HG03442 (cell line): ENCODE measurements at regions not wholly inside any gene's neighbourhood (a gene's known extent, or its start where the extent isn't known, plus 50 kb on each side); places are given as distances from the start of the nearest gene placed in this dataset.

Experiments used
- ATAC-seq: cut with Tn5 transposase; IDR thresholded peaks from one replicate; pipeline ENCODE4 v1.9.1; 2021; ENCODE audit warnings: mild to moderate bottlenecking, moderate library complexity; ENCODE audit not compliant: unreplicated experiment

GRCh38 chr21:41110664-41111063 lies 57.3 kb upstream of the BACE2 start:
- ATAC-seq: no peak

- no peak for ATAC-seq
Measured at GRCh38 chr21:41111681-41112080, 56.3 kb upstream of the BACE2 start.

GRCh38 chr21:41112740-41113692 lies 54.9 kb upstream of the BACE2 start:
- no peak for ATAC-seq

GRCh38 chr21:41115851-41116250 lies 52.1 kb upstream of the BACE2 start:
- no peak for ATAC-seq
